ENCODE measurements at regions not wholly inside any gene's neighbourhood (a gene's known extent, or its start where the extent isn't known, plus 50 kb on each side); places are given as distances from the start of the nearest gene placed in this dataset.

- CTCF ChIA-PET, result interaction anchor here (0.7 kb wide), 1 partner anchor 1071 kb away, joined by 3 read pairs; no protein-coding TSS in a partner anchor
These were observed 142.4 kb upstream of the SLC16A7 start for GRCh38 chr12:59453475-59453874.

DNA sequence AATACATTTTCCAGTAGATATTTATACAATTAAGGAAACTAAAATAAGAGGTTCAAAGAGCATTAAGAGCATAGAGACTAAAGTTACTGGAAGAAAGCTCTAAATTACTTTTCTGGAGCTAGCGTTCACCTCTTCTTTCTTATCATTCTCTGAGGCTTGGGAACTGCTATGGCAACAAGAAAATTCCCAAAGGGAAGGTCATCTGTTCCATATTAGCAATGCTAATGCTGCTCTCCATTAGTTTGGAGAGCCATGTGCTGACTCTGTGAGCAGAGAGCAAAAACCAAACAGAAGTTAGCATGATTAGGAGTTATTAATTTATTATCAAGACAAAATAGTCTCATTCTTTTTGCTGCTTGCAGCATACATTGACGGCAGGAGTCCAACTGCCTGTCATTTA is 143.1 kb upstream of the SLC16A7 start:
- in situ Hi-C loops (cut with HindIII; ENCODE audit: low pct_unique_long_range_greater_than_20kb, low sequenced_read_pairs) (no loop called here), intact Hi-C loops (cut with micrococcal nuclease; ENCODE audit: unreplicated experiment) (no loop called here)
- no peaks in the 10 kb centered on the region for H3K9me3 ChIP-seq (ENCODE audit: control insufficient read depth, insufficient read depth, low read depth, low read length)
- BruUV-seq (replicated peaks), result no TSS peak
- no peak overlapping the region for H3K4me3 ChIP-seq (ENCODE audit: low read depth in 2 of 2, low read length in 2 of 2)
- no peak overlapping the region for H3K27ac ChIP-seq (ENCODE audit: low read length)
- ChIA-PET POLR2A (no interaction called here), CTCF (no interaction called here)
- TF ChIP-seq POLR2AphosphoS5 (IDR thresholded peaks at IDR 0.05; ENCODE audit: low read depth, low read length) (no peak), TCF7L2 (IDR thresholded peaks at IDR 0.05; ENCODE audit: low read depth, low read length) (no peak), SIN3A (IDR thresholded peaks at IDR 0.05; ENCODE audit: borderline replicate concordance, insufficient read depth, low read depth, low read length) (no peak)
- TF ChIP-seq, protein P1, sequence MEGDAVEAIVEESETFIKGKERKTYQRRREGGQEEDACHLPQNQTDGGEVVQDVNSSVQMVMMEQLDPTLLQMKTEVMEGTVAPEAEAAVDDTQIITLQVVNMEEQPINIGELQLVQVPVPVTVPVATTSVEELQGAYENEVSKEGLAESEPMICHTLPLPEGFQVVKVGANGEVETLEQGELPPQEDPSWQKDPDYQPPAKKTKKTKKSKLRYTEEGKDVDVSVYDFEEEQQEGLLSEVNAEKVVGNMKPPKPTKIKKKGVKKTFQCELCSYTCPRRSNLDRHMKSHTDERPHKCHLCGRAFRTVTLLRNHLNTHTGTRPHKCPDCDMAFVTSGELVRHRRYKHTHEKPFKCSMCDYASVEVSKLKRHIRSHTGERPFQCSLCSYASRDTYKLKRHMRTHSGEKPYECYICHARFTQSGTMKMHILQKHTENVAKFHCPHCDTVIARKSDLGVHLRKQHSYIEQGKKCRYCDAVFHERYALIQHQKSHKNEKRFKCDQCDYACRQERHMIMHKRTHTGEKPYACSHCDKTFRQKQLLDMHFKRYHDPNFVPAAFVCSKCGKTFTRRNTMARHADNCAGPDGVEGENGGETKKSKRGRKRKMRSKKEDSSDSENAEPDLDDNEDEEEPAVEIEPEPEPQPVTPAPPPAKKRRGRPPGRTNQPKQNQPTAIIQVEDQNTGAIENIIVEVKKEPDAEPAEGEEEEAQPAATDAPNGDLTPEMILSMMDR (IDR thresholded peaks at IDR 0.05), result no peak
- TF ChIP-seq, protein P2, sequence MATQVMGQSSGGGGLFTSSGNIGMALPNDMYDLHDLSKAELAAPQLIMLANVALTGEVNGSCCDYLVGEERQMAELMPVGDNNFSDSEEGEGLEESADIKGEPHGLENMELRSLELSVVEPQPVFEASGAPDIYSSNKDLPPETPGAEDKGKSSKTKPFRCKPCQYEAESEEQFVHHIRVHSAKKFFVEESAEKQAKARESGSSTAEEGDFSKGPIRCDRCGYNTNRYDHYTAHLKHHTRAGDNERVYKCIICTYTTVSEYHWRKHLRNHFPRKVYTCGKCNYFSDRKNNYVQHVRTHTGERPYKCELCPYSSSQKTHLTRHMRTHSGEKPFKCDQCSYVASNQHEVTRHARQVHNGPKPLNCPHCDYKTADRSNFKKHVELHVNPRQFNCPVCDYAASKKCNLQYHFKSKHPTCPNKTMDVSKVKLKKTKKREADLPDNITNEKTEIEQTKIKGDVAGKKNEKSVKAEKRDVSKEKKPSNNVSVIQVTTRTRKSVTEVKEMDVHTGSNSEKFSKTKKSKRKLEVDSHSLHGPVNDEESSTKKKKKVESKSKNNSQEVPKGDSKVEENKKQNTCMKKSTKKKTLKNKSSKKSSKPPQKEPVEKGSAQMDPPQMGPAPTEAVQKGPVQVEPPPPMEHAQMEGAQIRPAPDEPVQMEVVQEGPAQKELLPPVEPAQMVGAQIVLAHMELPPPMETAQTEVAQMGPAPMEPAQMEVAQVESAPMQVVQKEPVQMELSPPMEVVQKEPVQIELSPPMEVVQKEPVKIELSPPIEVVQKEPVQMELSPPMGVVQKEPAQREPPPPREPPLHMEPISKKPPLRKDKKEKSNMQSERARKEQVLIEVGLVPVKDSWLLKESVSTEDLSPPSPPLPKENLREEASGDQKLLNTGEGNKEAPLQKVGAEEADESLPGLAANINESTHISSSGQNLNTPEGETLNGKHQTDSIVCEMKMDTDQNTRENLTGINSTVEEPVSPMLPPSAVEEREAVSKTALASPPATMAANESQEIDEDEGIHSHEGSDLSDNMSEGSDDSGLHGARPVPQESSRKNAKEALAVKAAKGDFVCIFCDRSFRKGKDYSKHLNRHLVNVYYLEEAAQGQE (IDR thresholded peaks at IDR 0.05; ENCODE audit: insufficient read depth in 1 of 2, low read depth in 2 of 2, low read length in 1 of 2), result no peak
- ATAC-seq (no peak), DNase-seq (ENCODE audit: low read depth, low spot score) (no peak)
- H3K4me1 ChIP-seq (ENCODE audit: control insufficient read depth, insufficient read depth, low read length), result no peaks in the 10 kb centered on the region
- H3K27me3 ChIP-seq (ENCODE audit: control insufficient read depth, insufficient read depth, low read length), result no peaks in the 10 kb centered on the region
- no peaks in the 10 kb centered on the region for H3K36me3 ChIP-seq (ENCODE audit: control insufficient read depth, insufficient read depth, low read length)

More at GRCh38 chr12:59453475-59453874, 142.4 kb upstream of the SLC16A7 start:
- H3K27ac ChIP-seq (ENCODE audit: low read length), result no peak overlapping the region
- H3K36me3 ChIP-seq (ENCODE audit: control insufficient read depth, insufficient read depth, low read length), result no peaks in the 10 kb centered on the region
- in situ Hi-C loops (cut with HindIII; ENCODE audit: low pct_unique_long_range_greater_than_20kb, low sequenced_read_pairs), result no loop called here
- H3K4me3 ChIP-seq (ENCODE audit: low read depth in 2 of 2, low read length in 2 of 2), result no peak overlapping the region
- ATAC-seq, result no peak
- no peak for DNase-seq (ENCODE audit: low read depth, low spot score)
- TF ChIP-seq TCF7L2 (IDR thresholded peaks at IDR 0.05; ENCODE audit: low read depth, low read length), result no peak
- TF ChIP-seq, protein P2 (IDR thresholded peaks at IDR 0.05; ENCODE audit: insufficient read depth in 1 of 2, low read depth in 2 of 2, low read length in 1 of 2), result no peak
- TF ChIP-seq POLR2AphosphoS5 (IDR thresholded peaks at IDR 0.05; ENCODE audit: low read depth, low read length), result no peak
- no peak for TF ChIP-seq SIN3A (IDR thresholded peaks at IDR 0.05; ENCODE audit: borderline replicate concordance, insufficient read depth, low read depth, low read length)
- TF ChIP-seq, protein P1 (IDR thresholded peaks at IDR 0.05), result no peak
- H3K4me1 ChIP-seq (ENCODE audit: control insufficient read depth, insufficient read depth, low read length), result no peaks in the 10 kb centered on the region
- no TSS peak for BruUV-seq (replicated peaks)
- POLR2A ChIA-PET, result no interaction called here
- no peaks in the 10 kb centered on the region for H3K9me3 ChIP-seq (ENCODE audit: control insufficient read depth, insufficient read depth, low read depth, low read length)
- H3K27me3 ChIP-seq (ENCODE audit: control insufficient read depth, insufficient read depth, low read length), result no peaks in the 10 kb centered on the region
- intact Hi-C loops (cut with micrococcal nuclease; ENCODE audit: unreplicated experiment), result no loop called here
